Activated naive CD4-positive, alpha-beta T cell treated with anti-CD3 and anti-CD28 coated beads, Interleukin-2, amount 10 ng/mL, durations not matched to agents 7 days and 5 days (primary cell): ENCODE measurements at regions not wholly inside any gene's neighbourhood (a gene's known extent, or its start where the extent isn't known, plus 50 kb on each side); places are given as distances from the start of the nearest gene placed in this dataset.
"Not testable (repeated sequence)": the region's sequence is repeated elsewhere in the genome, so short reads cannot be mapped to it uniquely, and the experiment has no call there.

Experiments used
- CTCF ChIA-PET: fragments of 350-600 bp; sonication (Branson Sonifier 250); formaldehyde crosslinking; loops from one replicate; lab custom pipeline; 2021; ENCODE audit warnings: antibody characterized with exemption; lab: Charles Lee
- DNase-seq: peaks from one replicate; pipeline ENCODE4 v3.0.0-alpha.2; 2020
- H3K27ac Mint-ChIP-seq: one replicate; pipeline ENCODE4 v1.8.0; 2021; ENCODE audit warnings: mild to moderate bottlenecking, moderate library complexity, mixed read lengths
- H3K27me3 Mint-ChIP-seq: one replicate; pipeline ENCODE4 v1.8.0; 2021; ENCODE audit warnings: mild to moderate bottlenecking, mixed read lengths
- H3K36me3 Mint-ChIP-seq: one replicate; pipeline ENCODE4 v1.8.0; 2021; ENCODE audit warnings: mixed read lengths
- H3K4me1 Mint-ChIP-seq: one replicate; pipeline ENCODE4 v1.8.0; 2021; ENCODE audit warnings: mixed read lengths
- H3K4me3 Mint-ChIP-seq: one replicate; pipeline ENCODE4 v1.8.0; 2021; ENCODE audit warnings: mild to moderate bottlenecking, moderate library complexity, mixed read lengths
- H3K9me3 Mint-ChIP-seq: one replicate; pipeline ENCODE4 v1.8.0; 2021; ENCODE audit warnings: mixed read lengths

DNA sequence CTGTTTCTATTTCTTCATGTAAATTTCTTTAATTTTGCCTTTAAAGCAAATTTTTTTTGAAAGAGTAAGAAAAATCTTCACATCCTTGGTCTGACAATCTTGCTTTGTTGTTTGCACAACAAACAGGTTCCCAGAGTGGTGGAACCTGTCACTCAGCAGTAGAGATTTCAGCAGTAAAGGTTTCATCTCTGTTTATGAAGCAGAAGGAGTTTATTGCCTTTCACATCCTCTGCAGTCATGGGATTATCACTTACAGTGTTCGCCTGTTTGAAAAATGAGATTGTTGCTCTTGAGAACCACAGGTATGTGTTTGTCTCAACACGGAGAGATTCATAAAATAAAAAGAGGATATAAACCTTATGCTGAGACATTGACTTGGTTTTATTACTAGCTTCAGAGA is 342.6 kb downstream of the IPMK start:
- Mint-ChIP-seq H3K4me1 (no peaks in the 10 kb centered on the region), H3K36me3 (no peaks in the 10 kb centered on the region), H3K9me3 (no peaks in the 10 kb centered on the region), H3K27me3 (no peaks in the 10 kb centered on the region), H3K27ac (no peak overlapping the region), H3K4me3 (no peak overlapping the region)
- DNase-seq: no peak
- CTCF ChIA-PET: no interaction called here

DNA sequence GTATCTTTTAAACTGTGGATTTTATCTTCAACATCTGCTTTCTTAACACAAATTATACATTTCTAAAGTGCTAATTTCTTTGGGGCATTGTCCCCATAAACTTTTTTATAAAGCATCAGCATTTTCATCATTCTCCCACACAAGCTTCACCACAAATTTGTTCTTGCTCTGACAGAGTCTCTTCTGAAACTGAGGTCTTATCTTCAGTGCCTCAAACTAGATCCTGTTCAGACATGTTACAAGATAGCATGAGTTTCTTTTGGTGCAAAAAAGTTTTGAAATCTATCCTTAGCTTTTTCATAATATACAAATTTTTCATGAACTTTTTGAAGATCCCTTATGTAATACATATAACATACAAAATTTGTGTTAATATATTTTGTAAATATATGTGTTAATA is 346.6 kb downstream of the IPMK start:
- no peaks in the 10 kb centered on the region for H3K9me3 Mint-ChIP-seq
- no peaks in the 10 kb centered on the region for H3K36me3 Mint-ChIP-seq
- no peaks in the 10 kb centered on the region for H3K4me1 Mint-ChIP-seq
- no peak overlapping the region for H3K4me3 Mint-ChIP-seq
- H3K27ac Mint-ChIP-seq: no peak overlapping the region
- CTCF ChIA-PET: no interaction called here
- H3K27me3 Mint-ChIP-seq: no peaks in the 10 kb centered on the region
- DNase-seq: no peak

DNA sequence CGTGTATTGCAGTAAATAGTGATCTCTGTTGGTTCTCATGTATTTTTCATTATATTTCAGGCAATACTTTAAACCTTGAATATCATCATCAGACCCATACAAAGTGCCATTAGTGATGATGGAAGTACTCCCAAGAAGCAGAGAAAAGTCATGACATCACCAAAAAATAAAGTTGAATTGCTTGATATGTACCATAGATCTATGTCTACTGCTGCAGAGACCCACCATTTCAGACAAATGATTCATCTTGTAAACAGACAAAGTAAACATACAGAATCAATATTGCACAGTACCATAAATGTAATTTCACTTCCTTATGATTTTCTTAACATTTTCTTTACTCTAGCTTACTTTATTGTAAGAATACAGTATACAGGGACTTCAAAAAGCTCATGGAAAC is 347.8 kb downstream of the IPMK start:
- CTCF ChIA-PET: no interaction called here

DNA sequence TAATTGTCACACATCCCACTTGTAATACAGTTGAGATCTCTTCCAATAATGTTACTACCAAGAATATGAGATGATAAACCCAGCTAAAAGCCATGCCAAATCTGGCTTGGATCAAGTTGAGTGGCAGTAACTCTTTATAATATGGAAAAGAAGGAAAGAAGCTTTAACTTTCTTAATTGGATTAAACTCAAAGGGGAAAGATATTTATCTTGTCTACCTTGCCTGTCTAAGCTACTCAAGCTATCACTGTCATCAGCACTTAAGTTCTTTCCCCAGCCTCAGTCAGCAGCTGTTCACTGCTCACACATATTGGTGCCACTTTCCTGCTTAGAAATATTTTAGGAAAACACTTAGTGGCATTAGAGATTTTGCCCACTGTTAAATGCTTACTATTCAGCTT is 350.7 kb downstream of the IPMK start:
- H3K4me3 Mint-ChIP-seq: no peak overlapping the region
- H3K27ac Mint-ChIP-seq: no peak overlapping the region

More for the DNA sequence above, 347.8 kb downstream of the IPMK start:
- H3K27ac Mint-ChIP-seq: no peak overlapping the region
- no peaks in the 10 kb centered on the region for H3K36me3 Mint-ChIP-seq
- H3K4me3 Mint-ChIP-seq: no peak overlapping the region
- H3K9me3 Mint-ChIP-seq: no peaks in the 10 kb centered on the region
- H3K27me3 Mint-ChIP-seq: no peaks in the 10 kb centered on the region
- no peaks in the 10 kb centered on the region for H3K4me1 Mint-ChIP-seq
- DNase-seq: no peak

DNA sequence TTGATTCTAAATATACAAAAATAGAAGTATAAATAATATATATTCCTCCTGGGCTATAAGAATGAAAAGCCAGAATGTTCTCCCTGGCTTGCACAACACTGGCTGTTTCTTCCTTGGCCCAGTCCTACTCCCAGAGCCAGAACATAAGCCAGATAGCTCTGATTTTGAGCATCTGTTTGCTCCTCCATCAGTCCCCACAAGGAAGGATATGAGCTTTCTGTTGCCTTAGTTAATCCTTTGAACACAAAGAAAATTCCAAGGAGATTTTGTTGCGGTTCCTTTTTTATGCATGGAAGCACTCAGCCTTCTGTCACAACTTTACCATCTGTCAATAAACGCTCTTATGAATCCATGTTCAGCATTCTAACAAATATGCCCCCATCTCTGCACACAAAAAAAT is 361.8 kb downstream of the IPMK start:
- CTCF ChIA-PET: no interaction called here
- Mint-ChIP-seq H3K36me3 (no peaks in the 10 kb centered on the region), H3K9me3 (no peaks in the 10 kb centered on the region), H3K27ac (no peak overlapping the region), H3K4me3 (no peak overlapping the region), H3K27me3 (no peaks in the 10 kb centered on the region), H3K4me1 (no peaks in the 10 kb centered on the region)
- DNase-seq: no peak

More for the DNA sequence above, 350.7 kb downstream of the IPMK start:
- Mint-ChIP-seq H3K36me3 (no peaks in the 10 kb centered on the region), H3K4me1 (no peaks in the 10 kb centered on the region), H3K9me3 (no peaks in the 10 kb centered on the region), H3K27me3 (no peaks in the 10 kb centered on the region)
- CTCF ChIA-PET: no interaction called here
- DNase-seq: no peak

DNA sequence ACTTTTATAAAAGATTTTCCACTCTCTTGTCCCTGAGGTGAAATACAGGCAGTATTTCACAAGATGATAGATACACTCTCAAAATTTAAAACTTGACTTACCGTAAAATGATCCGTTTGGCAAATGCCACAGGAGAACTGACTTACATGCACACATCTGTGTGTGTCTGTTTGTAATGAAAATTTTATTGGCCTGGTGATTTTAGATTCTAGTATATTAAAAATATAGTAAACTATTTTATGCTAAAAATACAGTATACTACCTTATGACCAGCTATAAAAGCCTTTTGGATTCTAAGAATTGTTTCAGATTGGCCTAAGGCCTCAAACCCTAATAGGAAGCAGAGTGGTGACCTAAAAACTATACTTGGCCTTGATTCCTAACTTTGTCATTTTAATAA is 362.7 kb downstream of the IPMK start:
- Mint-ChIP-seq H3K27me3 (no peaks in the 10 kb centered on the region), H3K4me3 (no peak overlapping the region), H3K4me1 (no peaks in the 10 kb centered on the region), H3K9me3 (no peaks in the 10 kb centered on the region), H3K36me3 (no peaks in the 10 kb centered on the region), H3K27ac (no peak overlapping the region)
- CTCF ChIA-PET: no interaction called here
- no peak for DNase-seq

DNA sequence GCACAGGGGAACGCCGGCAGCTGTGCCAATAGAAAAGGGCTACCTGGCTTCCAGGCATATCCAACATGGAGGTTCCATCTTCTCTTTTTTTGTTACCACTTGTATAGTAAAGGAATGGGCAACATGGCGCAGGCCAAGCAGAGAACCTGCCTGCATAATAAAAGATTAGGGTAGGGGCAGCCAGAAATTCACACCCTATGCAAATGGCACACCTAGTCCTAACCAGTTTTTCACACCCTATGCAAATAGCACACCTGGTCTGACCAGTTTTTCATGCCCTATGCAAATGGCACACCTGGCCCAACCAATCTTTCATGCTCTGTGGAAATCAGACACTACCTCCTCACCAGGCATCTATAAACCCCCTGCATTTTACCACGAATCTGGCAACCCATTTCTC is 369.5 kb downstream of the IPMK start:
- no peak overlapping the region for H3K27ac Mint-ChIP-seq
- no peak for DNase-seq
- no peaks in the 10 kb centered on the region for H3K9me3 Mint-ChIP-seq
- no peaks in the 10 kb centered on the region for H3K27me3 Mint-ChIP-seq
- H3K4me3 Mint-ChIP-seq: no peak overlapping the region
- CTCF ChIA-PET: no interaction called here
- H3K36me3 Mint-ChIP-seq: no peaks in the 10 kb centered on the region
- H3K4me1 Mint-ChIP-seq: no peaks in the 10 kb centered on the region

DNA sequence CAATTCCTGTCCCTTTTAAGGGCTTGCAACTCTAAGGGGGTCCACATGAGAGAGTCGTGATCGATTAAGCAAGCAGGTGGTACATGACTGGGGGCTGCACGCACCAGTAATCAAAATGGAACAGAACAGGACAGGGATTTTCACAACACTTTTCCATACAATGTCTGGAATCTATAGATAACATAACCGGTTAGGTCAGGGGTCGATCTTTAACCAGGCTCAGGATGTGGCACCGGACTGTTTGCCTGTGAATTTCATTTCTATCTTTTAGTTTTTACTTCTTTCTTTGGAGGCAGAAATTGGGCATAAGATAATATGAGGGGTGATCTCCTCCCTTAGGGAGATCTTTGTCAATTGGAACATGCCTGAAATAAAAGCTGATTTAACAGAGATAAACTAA is 370.1 kb downstream of the IPMK start:
- Mint-ChIP-seq H3K27ac (no peak overlapping the region), H3K4me1 (no peaks in the 10 kb centered on the region), H3K9me3 (no peaks in the 10 kb centered on the region), H3K27me3 (no peaks in the 10 kb centered on the region), H3K4me3 (no peak overlapping the region), H3K36me3 (no peaks in the 10 kb centered on the region)
- CTCF ChIA-PET: no interaction called here
- no peak for DNase-seq

DNA sequence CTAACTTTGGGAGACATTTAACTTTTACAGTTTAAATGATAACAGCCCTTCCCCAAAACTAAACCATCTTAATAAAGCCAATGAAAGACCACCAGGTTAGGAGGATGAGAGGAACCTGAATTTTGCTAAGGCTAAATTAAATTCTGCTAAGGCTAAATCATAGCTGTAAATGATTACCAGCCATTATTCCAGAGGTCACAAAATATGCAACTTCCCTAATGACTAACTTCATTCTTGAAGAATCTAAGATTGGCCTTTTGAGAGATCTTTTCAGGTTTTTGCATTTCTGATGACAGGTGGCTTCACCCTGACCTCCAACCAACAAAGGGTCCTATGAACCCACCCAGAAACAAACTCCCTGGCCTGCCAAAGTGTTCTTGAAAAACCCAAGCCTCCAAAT is 373.3 kb downstream of the IPMK start:
- CTCF ChIA-PET: no interaction called here
- Mint-ChIP-seq H3K9me3 (peaks cover 3% of the 10 kb centered on the region), H3K4me1 (no peaks in the 10 kb centered on the region), H3K4me3 (no peak overlapping the region), H3K27me3 (no peaks in the 10 kb centered on the region), H3K27ac (no peak overlapping the region), H3K36me3 (no peaks in the 10 kb centered on the region)
- DNase-seq: no peak

DNA sequence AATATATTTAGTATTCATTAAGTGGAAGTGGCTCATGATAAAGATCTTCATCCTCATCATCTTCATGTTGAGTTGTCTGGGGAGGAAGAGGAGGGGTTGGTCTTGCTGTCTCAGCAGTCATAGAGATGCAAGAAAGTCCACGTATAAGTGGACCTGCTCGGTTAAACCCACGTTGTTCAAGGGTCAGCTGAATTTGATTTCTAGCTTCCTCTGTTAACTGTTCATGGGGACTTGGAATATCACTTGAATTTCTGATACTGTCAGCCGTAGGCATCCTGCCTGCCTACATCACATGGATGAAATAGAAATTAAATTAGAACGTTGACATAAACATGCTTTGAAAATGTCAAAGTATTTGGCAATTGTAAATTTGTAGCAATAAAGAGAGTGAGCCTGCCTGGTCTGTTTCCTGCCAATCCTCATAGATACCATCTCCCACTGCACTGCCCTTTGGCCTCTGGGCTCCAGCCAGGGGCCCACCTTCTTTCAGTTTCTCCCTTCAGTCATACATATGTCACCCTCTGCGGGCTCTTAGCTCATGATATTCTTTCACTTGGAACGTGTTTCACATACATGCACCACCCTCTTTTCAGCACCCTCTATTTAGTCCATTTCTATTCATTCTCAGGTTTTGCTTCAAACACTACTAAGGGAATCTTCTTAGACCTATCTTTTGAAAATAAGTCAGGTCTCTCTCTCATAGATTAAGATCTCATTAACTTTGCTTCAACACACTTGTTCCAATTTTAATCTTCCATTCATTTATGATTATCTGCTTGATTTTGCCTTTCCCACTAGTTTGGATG is 376.3 kb downstream of the IPMK start:
- H3K27me3 Mint-ChIP-seq: no peaks in the 10 kb centered on the region
- no peaks in the 10 kb centered on the region for H3K36me3 Mint-ChIP-seq
- no peaks in the 10 kb centered on the region for H3K4me1 Mint-ChIP-seq
- CTCF ChIA-PET: no interaction called here
- H3K9me3 Mint-ChIP-seq: peaks cover 7% of the 10 kb centered on the region
- no peak for DNase-seq
- no peak overlapping the region for H3K27ac Mint-ChIP-seq
- H3K4me3 Mint-ChIP-seq: no peak overlapping the region

DNA sequence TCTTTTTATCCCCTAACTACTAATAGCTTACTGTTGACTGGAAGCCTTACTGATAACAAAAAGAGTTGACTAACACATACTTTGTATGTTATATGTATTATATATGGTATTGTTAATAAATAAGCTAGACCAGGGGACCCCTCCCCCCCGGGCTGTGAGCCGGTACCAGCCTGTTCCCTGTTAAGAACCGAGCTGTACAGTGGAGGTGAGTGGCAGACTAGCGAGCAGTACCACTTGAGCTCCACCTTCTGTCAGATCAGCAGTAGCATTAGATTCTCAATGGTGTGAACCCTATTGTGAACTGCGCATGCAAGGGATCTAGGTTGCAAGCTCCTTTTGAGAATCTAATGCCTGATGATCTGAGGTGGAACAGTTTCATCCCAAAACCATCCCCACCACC is 377.0 kb downstream of the IPMK start:
- H3K36me3 Mint-ChIP-seq: no peaks in the 10 kb centered on the region
- H3K9me3 Mint-ChIP-seq: peaks cover 7% of the 10 kb centered on the region
- no peaks in the 10 kb centered on the region for H3K4me1 Mint-ChIP-seq
- no peak for DNase-seq
- H3K27ac Mint-ChIP-seq: no peak overlapping the region
- CTCF ChIA-PET: no interaction called here
- no peaks in the 10 kb centered on the region for H3K27me3 Mint-ChIP-seq
- H3K4me3 Mint-ChIP-seq: no peak overlapping the region

DNA sequence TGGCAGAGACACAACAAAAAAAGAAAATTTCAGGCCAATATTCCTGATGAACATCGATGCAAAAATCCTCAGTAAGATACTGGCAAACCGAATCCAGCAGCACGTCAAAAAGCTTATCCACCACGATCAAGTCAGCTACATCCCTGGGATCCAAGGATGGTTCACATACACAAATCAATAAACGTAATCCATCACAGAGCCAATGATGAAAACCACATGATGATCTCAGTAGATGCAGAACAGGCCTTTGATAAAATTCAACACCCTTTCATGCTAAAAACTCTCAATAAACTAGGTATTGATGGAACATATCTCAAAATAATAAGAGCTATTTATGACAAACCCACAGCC is 382.1 kb downstream of the IPMK start:
- H3K9me3 Mint-ChIP-seq, H3K4me1 Mint-ChIP-seq, H3K27me3 Mint-ChIP-seq, H3K4me3 Mint-ChIP-seq, DNase-seq, H3K36me3 Mint-ChIP-seq, CTCF ChIA-PET, H3K27ac Mint-ChIP-seq: not testable (repeated sequence)

DNA sequence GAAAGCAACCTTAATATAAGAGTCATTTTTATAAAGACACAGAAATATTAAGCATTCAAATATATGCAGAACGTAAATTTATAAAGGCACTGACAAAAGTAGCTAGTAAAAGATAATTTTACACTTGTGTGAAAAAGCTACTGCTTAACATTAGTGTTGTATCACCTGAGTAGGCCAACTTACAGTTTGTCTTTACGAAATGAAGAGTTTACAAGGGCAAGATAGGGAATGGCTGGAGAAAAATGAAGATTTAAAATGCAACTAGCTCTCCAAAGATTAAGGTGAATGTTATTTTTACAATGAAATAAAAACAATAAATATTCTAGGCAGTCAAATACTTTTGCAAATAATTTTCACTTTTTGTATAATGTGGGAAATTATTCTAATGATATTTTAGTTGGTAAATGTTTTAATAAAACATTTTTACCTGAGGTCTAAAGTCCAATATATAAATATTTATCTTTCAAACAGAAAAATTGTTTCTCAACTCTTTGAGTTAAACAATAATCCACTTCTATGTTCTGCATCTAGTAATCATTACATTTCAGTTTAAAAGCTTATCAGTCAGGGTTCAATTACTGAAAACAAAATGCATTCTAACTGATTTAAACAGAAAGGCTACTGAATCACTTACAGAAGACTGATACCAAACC is 382.6 kb downstream of the IPMK start:
- no peak overlapping the region for H3K27ac Mint-ChIP-seq
- DNase-seq: no peak
- no peaks in the 10 kb centered on the region for H3K36me3 Mint-ChIP-seq
- CTCF ChIA-PET: no interaction called here
- H3K9me3 Mint-ChIP-seq: peaks cover 4% of the 10 kb centered on the region
- no peaks in the 10 kb centered on the region for H3K4me1 Mint-ChIP-seq
- no peak overlapping the region for H3K4me3 Mint-ChIP-seq
- no peaks in the 10 kb centered on the region for H3K27me3 Mint-ChIP-seq

DNA sequence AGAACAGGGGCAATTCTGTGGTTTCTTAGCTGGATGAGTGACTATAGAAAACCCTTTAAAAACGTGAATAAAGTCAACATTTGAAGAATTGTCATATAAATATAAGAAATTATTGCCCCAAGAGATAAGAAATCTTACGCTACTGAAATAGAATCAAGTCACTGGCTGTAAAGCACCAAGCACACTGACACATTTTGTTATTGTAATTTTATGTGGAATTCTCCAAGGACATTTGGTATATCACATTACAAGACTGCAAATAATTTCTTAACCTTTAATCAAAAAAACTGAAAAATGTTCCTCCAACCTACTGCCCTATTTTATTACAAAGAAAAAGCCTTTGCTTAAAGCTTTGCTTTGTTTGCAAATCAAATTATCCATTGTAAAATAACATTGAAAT is 383.3 kb downstream of the IPMK start:
- H3K4me3 Mint-ChIP-seq: no peak overlapping the region
- H3K9me3 Mint-ChIP-seq: peaks cover 4% of the 10 kb centered on the region
- H3K36me3 Mint-ChIP-seq: no peaks in the 10 kb centered on the region
- CTCF ChIA-PET: no interaction called here
- no peak overlapping the region for H3K27ac Mint-ChIP-seq
- no peaks in the 10 kb centered on the region for H3K4me1 Mint-ChIP-seq
- DNase-seq: no peak
- H3K27me3 Mint-ChIP-seq: no peaks in the 10 kb centered on the region

DNA sequence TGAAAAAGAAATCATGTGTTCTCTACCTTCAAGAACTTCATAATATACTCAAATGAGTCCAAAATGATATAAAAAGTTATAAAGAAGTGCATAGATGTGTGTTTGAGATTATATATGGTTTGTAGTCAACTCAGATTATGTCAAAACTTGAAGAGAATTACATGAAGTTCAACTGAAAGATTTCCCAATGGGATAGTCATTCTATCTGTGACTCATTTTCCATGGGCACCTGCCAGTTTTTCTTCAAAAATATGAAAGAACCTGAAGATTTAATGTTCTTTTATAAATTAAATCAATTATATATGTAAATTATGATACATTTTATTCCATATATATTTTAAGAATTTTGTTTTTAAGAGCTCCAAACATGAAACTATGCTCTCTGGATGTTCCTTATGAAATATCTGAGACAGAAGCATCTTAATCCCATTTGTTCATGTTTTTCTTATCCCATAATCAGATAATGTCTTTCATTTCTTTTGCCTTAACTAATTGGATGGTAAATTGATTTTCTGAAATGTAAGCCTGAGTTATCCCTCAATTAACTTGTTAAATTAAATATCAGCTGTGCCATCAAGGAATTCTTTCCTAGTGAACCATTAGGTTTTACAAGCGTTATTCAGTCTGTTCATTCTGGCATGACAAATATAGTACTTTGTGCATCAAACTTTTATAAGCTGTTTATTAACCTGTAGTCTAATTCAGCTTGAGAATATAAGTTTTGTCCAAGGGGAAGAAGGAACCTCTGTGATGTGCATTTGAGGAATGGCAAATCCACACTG is 387.1 kb downstream of the IPMK start:
- H3K27me3 Mint-ChIP-seq: no peaks in the 10 kb centered on the region
- DNase-seq: no peak
- H3K27ac Mint-ChIP-seq: no peak overlapping the region
- no peaks in the 10 kb centered on the region for H3K4me1 Mint-ChIP-seq
- H3K9me3 Mint-ChIP-seq: no peaks in the 10 kb centered on the region
- H3K4me3 Mint-ChIP-seq: no peak overlapping the region
- CTCF ChIA-PET: no interaction called here
- H3K36me3 Mint-ChIP-seq: no peaks in the 10 kb centered on the region
